Mesenchymal stem cell (in vitro differentiated cells and primary cell): ENCODE measurements at regions not wholly inside any gene's neighbourhood (a gene's known extent, or its start where the extent isn't known, plus 50 kb on each side); places are given as distances from the start of the nearest gene placed in this dataset.
"Not testable (repeated sequence)": the region's sequence is repeated elsewhere in the genome, so short reads cannot be mapped to it uniquely, and the experiment has no call there.

ENCODE experiments used
- DNase-seq: peaks from one replicate; pipeline ENCODE4 v3.0.0-alpha.2; 2013
- H2AFZ ChIP-seq: one replicate; pipeline ENCODE4 v1.6.1; 2013; ENCODE audit warnings: low read depth, mild to moderate bottlenecking, control low read depth, inconsistent platforms, low read length, moderate library complexity
- H2AK5ac ChIP-seq: 2 replicates; pipeline ENCODE4 v1.6.1; 2013; ENCODE audit warnings: low read length, moderate library complexity, mild to moderate bottlenecking, inconsistent platforms; ENCODE audit not compliant: severe bottlenecking
- H2BK120ac ChIP-seq: one replicate; pipeline ENCODE4 v1.6.1; 2013; ENCODE audit warnings: low read depth, mild to moderate bottlenecking, inconsistent platforms, low read length, moderate library complexity
- H2BK12ac ChIP-seq, 2 experiments: one replicate each; pipeline ENCODE4 v1.6.1; 2013; ENCODE audit warnings: inconsistent platforms in 2 of 2, low read length in 2 of 2, mild to moderate bottlenecking in 2 of 2, moderate library complexity in 2 of 2, control low read depth in 1 of 2
- H2BK15ac ChIP-seq: one replicate; pipeline ENCODE4 v1.6.1; 2013; ENCODE audit warnings: mild to moderate bottlenecking, low read depth, inconsistent platforms; ENCODE audit not compliant: poor library complexity, severe bottlenecking
- H2BK5ac ChIP-seq: 2 replicates; pipeline ENCODE4 v1.6.1; 2013; ENCODE audit warnings: low read depth, mild to moderate bottlenecking, low read length, control low read depth, inconsistent platforms; ENCODE audit not compliant: poor library complexity, severe bottlenecking
- H3K14ac ChIP-seq, 2 experiments: one replicate each; pipeline ENCODE4 v1.6.1; 2013; ENCODE audit warnings: inconsistent platforms in 2 of 2, low read length in 2 of 2, control low read depth in 1 of 2, mild to moderate bottlenecking in 1 of 2, moderate library complexity in 1 of 2
- H3K18ac ChIP-seq, 2 experiments: one replicate each; pipeline ENCODE4 v1.6.1; 2013; ENCODE audit warnings: inconsistent platforms in 2 of 2, low read length in 2 of 2, control low read depth in 1 of 2, low read depth in 1 of 2, mild to moderate bottlenecking in 1 of 2
- H3K23ac ChIP-seq, 2 experiments: one replicate each; pipeline ENCODE4 v1.6.1; 2013; ENCODE audit warnings: inconsistent platforms in 2 of 2, low read length in 2 of 2, mild to moderate bottlenecking in 2 of 2, moderate library complexity in 2 of 2, control low read depth in 1 of 2
- H3K27ac ChIP-seq: 2 replicates; pipeline ENCODE4 v1.5.1; 2013; ENCODE audit warnings: mild to moderate bottlenecking, moderate library complexity, low read length, control low read depth, inconsistent platforms; ENCODE audit not compliant: poor library complexity, severe bottlenecking
- H3K27me3 ChIP-seq, 2 experiments: 2 replicates each; pipeline versions ENCODE4 v1.6.1 to v1.7.0; 2013; ENCODE audit warnings: low read length in 2 of 2, mild to moderate bottlenecking in 2 of 2, moderate library complexity in 2 of 2, control low read depth in 1 of 2, inconsistent platforms in 1 of 2; ENCODE audit not compliant: control insufficient read depth in 1 of 2, insufficient read depth in 1 of 2
- H3K36me3 ChIP-seq, 2 experiments: 2 replicates each; pipeline versions ENCODE4 v1.6.1 to v1.7.0; 2013; ENCODE audit warnings: low read length in 2 of 2, control low read depth in 1 of 2, inconsistent platforms in 1 of 2, low read depth in 1 of 2, mild to moderate bottlenecking in 1 of 2; ENCODE audit not compliant: insufficient read depth in 2 of 2, control insufficient read depth in 1 of 2
- H3K4ac ChIP-seq, 2 experiments: one replicate each; pipeline ENCODE4 v1.6.1; 2013; ENCODE audit warnings: inconsistent platforms in 2 of 2, low read length in 2 of 2, mild to moderate bottlenecking in 2 of 2, moderate library complexity in 2 of 2, control low read depth in 1 of 2, low read depth in 1 of 2
- H3K4me1 ChIP-seq: 2 replicates; pipeline ENCODE4 v1.6.1; 2013; ENCODE audit warnings: low read depth, low read length, control low read depth; ENCODE audit not compliant: control insufficient read depth, insufficient read depth
- H3K4me2 ChIP-seq: 2 replicates; pipeline ENCODE4 v1.6.1; 2013; ENCODE audit warnings: low read length, mild to moderate bottlenecking, inconsistent platforms; ENCODE audit not compliant: poor library complexity, severe bottlenecking
- H3K4me3 ChIP-seq, 2 experiments: 2 replicates each; pipeline versions ENCODE4 v1.5.1 to v1.7.0; 2013; ENCODE audit warnings: low read length in 2 of 2, mild to moderate bottlenecking in 2 of 2, control low read depth in 1 of 2, low read depth in 1 of 2; ENCODE audit not compliant: insufficient read depth in 1 of 2
- H3K79me1 ChIP-seq: replicated peaks from 2 replicates; pipeline ENCODE4 v1.6.1; 2013; ENCODE audit warnings: mild to moderate bottlenecking, control low read depth, low read length, inconsistent platforms; ENCODE audit not compliant: poor library complexity, severe bottlenecking
- H3K9ac ChIP-seq: 2 replicates; pipeline ENCODE4 v1.7.0; 2013; ENCODE audit warnings: mild to moderate bottlenecking, low read length, moderate library complexity
- H3K9me3 ChIP-seq: 2 replicates; pipeline ENCODE4 v1.7.0; 2013; ENCODE audit warnings: mild to moderate bottlenecking, low read length; ENCODE audit not compliant: control insufficient read depth
- H4K8ac ChIP-seq: one replicate; pipeline ENCODE4 v1.6.1; 2013; ENCODE audit warnings: inconsistent platforms, mild to moderate bottlenecking, low read length, moderate library complexity
- H4K91ac ChIP-seq: one replicate; pipeline ENCODE4 v1.6.1; 2013; ENCODE audit warnings: mild to moderate bottlenecking, low read length, inconsistent platforms
- WGBS: methylation state at CpG from one replicate; pipeline ENCODE4 v1.1.7; 2013; ENCODE audit warnings: mixed read lengths; 5-methylcytosine and 5-hydroxymethylcytosine counted together

GRCh38 chr7:155385182-155385581 is 72.7 kb upstream of the EN2 start:
- not testable (repeated sequence) for H2BK120ac ChIP-seq, H3K4ac ChIP-seq, DNase-seq, H3K36me3 ChIP-seq, H2BK15ac ChIP-seq, H3K4me2 ChIP-seq, H2AFZ ChIP-seq, H3K9me3 ChIP-seq, H3K4me3 ChIP-seq, H2AK5ac ChIP-seq, H2BK5ac ChIP-seq, H3K79me1 ChIP-seq, H3K18ac ChIP-seq, H3K23ac ChIP-seq, H3K27ac ChIP-seq, H4K8ac ChIP-seq, H3K14ac ChIP-seq, H4K91ac ChIP-seq, H3K9ac ChIP-seq, H2BK12ac ChIP-seq
- Histone ChIP-seq H3K27me3 (peaks cover 80 to 88% of the 10 kb centered on the region in 2 experiments), H3K4me1 (peaks cover 18% of the 10 kb centered on the region)
- WGBS, result 84% methylated on average over 26 of the region's 26 CpGs

- Histone ChIP-seq H2AFZ (no peak overlapping the region), H3K4me2 (no peak overlapping the region), H3K4me1 (peaks cover 9% of the 10 kb centered on the region), H3K4me3 (no peak overlapping the region), H2BK120ac (no peak overlapping the region), H3K27me3 (peaks cover 71 to 84% of the 10 kb centered on the region in 2 experiments), H3K79me1 (no peaks in the 10 kb centered on the region), H2BK5ac (no peak overlapping the region), H2BK12ac (no peak overlapping the region), H3K9ac (no peak overlapping the region), H3K4ac (no peak overlapping the region), H3K23ac (no peak overlapping the region), H2AK5ac (no peak overlapping the region), H2BK15ac (no peak overlapping the region), H3K14ac (no peak overlapping the region), H3K18ac (no peak overlapping the region), H4K8ac (no peak overlapping the region), H3K27ac (no peak overlapping the region), H4K91ac (no peak overlapping the region), H3K36me3 (no peaks in the 10 kb centered on the region), H3K9me3 (no peaks in the 10 kb centered on the region)
- WGBS, result 80% methylated on average over 10 of the region's 10 CpGs
- DNase-seq, result no peak
Observed at GRCh38 chr7:155386608-155387007, 71.3 kb upstream of the EN2 start.

- peaks cover 69 to 84% of the 10 kb centered on the region in 2 experiments for H3K27me3 ChIP-seq
- H2AFZ ChIP-seq, result no peak overlapping the region
- H3K4ac ChIP-seq, result no peak overlapping the region
- no peak overlapping the region for H3K4me3 ChIP-seq
- no peaks in the 10 kb centered on the region for H3K79me1 ChIP-seq
- no peak overlapping the region for H3K4me2 ChIP-seq
- no peaks in the 10 kb centered on the region for H3K36me3 ChIP-seq
- no peak overlapping the region for H2AK5ac ChIP-seq
- 82% methylated on average over 16 of the region's 16 CpGs for WGBS
- no peak overlapping the region for H4K91ac ChIP-seq
- peaks cover 4% of the 10 kb centered on the region for H3K4me1 ChIP-seq
- H4K8ac ChIP-seq, result no peak overlapping the region
- no peak for DNase-seq
- H2BK15ac ChIP-seq, result no peak overlapping the region
- H2BK5ac ChIP-seq, result no peak overlapping the region
- H3K23ac ChIP-seq, result no peak overlapping the region
- no peak overlapping the region for H3K18ac ChIP-seq
- no peak overlapping the region for H3K9ac ChIP-seq
- H3K27ac ChIP-seq, result no peak overlapping the region
- no peak overlapping the region for H2BK120ac ChIP-seq
- no peak overlapping the region for H2BK12ac ChIP-seq
- no peaks in the 10 kb centered on the region for H3K9me3 ChIP-seq
- H3K14ac ChIP-seq, result no peak overlapping the region
Observed at GRCh38 chr7:155387066-155387620, 70.8 kb upstream of the EN2 start.

GRCh38 chr7:155388561-155388960 is 69.4 kb upstream of the EN2 start:
- Histone ChIP-seq H2BK120ac (no peak overlapping the region), H4K8ac (no peak overlapping the region), H2BK5ac (no peak overlapping the region), H3K36me3 (no peaks in the 10 kb centered on the region), H4K91ac (no peak overlapping the region), H2BK12ac (no peak overlapping the region), H3K27ac (no peak overlapping the region), H3K79me1 (no peaks in the 10 kb centered on the region), H3K14ac (no peak overlapping the region), H3K18ac (no peak overlapping the region), H3K4me3 (no peak overlapping the region), H3K23ac (no peak overlapping the region), H2BK15ac (no peak overlapping the region), H3K9me3 (no peaks in the 10 kb centered on the region), H2AK5ac (no peak overlapping the region), H2AFZ (no peak overlapping the region), H3K9ac (no peak overlapping the region), H3K4me2 (no peak overlapping the region), H3K27me3 (peaks cover 65 to 75% of the 10 kb centered on the region in 2 experiments), H3K4ac (no peak overlapping the region), H3K4me1 (no peaks in the 10 kb centered on the region)
- no peak for DNase-seq
- 57% methylated on average over 11 of the region's 11 CpGs for WGBS
